HG03045 (cell line): ENCODE measurements at regions not wholly inside any gene's neighbourhood (a gene's known extent, or its start where the extent isn't known, plus 50 kb on each side); places are given as distances from the start of the nearest gene placed in this dataset.
"Not testable (repeated sequence)": the region's sequence is repeated elsewhere in the genome, so short reads cannot be mapped to it uniquely, and the experiment has no call there.

Experiments
- ATAC-seq: cut with Tn5 transposase; IDR thresholded peaks from one replicate; pipeline ENCODE4 v1.9.1; 2021; ENCODE audit warnings: mild to moderate bottlenecking, moderate library complexity; ENCODE audit not compliant: unreplicated experiment

DNA sequence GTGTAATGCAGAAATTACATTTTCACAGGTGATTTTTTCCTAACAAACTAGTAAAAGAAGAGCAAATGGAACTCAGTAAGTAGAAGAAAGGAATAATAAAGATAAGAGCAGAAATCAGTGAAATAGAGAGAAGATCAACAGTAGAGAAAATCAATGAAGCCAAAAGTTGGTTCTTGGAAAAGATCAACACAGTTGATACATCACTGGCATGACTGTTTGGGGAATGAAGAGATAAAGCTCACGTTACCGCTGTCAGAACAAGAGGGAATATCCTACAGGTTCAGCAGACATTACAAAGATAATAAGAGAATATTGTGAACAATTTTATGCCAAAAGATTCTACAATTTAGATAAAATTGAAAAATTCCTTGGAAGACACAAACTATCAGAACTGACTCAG is 146.4 kb downstream of the ACTR3B start:
- no peak for ATAC-seq

DNA sequence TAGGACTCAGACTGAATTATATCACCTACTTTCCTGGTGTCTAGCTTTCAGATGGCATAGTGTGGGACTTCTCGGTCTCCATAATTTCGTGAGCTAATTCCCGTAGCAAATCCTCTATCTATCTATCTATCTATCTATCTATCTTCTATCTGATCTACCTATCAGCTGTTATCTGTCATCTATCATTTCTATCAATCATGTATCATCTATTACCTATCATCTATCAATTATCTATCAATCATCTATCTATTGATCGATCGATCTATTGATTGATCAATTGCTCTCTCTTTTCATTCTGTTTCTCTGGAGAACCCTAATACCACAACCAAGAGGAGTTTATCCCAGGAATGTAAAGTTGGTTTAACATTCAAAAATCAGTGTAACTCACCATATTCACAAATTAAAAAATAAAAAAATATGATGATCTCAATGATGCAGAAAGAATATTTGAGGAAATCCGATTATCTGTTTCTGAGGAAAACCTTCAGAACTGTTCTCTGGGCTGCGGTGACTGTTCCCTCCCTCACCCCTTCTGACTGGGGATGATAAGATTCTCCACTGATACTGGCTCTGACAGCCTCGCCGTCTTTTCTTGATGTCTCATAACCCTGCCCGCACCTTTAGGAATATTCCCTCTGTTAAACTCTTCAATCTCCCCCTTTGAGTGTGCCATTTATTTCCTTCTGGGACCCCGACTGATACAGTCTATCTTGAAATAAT is 147.7 kb downstream of the ACTR3B start:
- ATAC-seq: no peak

DNA sequence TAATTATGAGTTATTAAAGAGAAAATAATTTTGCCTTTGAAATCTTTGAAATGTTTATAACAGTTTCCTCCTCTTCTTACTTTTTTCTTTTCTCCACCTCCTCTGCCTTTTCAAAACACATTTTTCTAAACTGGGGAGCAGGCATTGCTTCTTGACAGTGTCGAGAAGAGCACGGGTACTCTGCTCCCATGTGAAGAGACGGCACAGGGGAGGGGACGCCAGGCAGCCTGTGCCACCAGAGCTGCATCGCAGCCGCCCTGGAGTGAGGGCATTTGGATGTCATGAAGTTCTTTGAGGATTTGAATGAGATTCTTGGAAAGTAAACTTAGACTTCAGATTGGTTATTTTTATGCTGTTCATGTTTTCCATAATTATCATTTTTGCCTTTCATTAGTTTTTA is 149.7 kb downstream of the ACTR3B start:
- no peak for ATAC-seq

DNA sequence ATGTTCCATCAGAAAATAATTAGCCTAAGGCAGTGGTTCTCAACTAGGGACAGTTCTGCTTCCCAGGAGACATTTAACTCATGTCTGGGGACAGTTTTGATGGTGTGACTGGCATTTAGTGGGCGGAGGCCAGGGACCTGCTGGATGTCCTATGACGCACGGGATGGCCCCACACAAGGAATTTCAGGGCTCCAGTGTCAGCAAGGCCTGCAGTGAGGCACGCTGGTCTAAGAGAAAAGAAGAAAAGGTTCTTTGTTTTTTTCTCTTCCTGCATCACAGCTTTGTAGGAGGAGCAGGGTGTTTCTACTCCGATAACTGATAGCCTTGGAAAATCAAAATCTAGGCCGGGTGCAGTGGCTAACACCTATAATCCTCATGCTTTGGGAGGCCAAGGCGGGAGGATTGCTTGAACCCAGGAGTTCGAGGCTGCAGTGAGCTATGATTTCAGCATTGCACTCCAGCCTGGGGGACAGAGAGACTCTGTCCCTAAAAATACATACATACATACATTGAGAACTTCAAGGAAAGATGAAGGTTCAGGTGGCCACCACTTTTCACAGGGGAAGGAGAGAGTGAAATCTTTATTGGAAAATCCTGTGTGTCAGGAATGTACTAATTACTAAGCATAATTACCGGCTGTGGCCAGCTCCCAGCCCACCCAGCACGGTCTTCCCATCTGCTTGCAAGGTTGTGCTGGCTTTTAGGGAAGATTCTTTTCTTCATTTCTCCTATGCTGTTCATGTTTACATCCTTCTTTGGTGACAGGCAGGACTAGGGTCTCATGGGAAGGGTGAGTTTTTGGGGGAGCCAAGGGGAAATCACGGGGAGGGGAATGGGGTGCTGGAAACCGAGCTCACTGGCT is 150.4 kb downstream of the ACTR3B start:
- ATAC-seq: no peak

DNA sequence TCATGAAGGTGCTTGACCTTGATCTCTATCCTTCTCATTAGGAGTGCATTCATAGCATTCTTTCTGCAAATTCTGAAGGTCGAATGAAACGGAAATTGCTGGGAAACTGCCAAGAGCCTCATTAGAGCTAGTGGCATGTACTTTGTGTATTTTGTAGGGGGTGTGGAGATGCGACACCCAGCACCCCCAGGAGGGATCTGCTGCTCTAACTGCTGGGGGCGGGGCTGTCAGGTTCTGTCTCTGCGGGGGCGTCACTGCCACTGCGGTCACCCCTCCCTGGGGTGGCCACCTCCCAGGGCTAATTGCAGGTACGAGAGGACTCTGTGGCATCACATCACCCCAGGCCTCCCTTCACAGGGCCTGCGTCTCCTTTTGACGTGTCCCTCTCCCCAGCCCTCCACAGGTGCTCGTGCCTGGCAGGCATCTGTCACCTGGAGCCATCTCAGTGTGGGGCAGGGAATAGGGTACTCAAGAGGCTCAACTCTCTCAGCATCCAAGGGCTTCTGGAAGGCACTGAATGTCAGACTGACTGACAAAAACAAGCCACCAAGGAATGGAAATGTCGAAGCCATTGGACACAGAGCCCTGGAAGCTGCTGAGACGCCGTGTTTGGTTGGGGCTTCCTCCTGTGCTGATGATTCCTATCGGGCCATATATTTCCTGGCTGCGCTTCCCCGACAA is 151.1 kb downstream of the ACTR3B start:
- no peak for ATAC-seq

DNA sequence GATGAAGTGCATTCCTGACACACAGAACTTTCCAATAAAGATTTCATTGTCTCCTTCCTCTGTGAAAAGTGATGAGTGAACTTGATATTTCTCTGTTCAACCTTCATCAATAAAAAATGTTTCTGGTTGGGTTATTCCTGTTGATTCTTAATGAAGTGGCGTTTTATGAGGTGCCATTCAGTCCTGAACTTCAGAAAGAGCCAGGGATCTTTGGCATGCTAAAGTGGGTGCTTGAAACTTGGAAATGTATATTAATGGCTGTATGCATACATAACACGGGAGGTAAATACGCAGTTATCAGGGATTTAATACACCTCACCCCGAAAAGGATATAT is 151.6 kb downstream of the ACTR3B start:
- no peak for ATAC-seq

DNA sequence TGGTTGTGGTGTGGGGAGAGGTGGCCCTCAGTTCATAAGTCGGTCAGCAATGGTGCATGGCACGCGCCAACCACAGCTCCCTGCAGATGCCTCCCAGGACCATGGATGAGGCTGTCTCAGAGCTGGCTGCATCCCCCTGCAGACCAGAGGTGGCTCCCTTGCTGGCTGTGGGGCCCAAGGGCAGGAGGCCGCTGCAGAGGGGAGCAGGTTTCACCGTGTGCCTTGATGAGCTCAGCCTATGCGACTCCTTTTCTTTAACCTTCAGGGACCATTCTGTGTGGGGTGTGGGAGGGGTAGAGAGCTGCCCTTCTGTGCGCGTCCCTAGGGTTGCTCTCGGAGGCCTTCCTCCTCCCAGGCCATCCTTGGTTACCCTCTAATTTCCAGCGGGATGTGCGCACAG is 152.4 kb downstream of the ACTR3B start:
- no peak for ATAC-seq

DNA sequence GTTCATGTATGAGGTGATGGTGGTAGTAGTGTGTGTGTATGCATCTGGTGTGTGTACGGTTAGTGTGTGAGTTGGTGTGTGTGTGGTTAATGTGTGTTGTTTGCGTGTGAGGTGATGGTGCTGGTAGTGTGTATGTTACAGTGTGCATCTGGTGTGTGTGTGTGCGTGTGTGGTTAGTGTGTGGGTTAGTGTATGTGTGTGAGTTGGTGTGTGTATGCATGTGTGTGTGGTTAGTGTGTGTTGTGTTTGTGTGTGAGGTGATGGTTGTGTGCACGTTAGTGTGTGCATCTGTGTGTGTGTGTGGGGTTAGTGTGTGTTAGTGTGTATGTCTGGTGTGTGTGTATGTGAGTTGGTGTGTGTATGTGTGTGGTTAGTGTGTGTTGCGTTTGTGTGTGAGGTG is 153.0 kb downstream of the ACTR3B start:
- ATAC-seq: no peak

DNA sequence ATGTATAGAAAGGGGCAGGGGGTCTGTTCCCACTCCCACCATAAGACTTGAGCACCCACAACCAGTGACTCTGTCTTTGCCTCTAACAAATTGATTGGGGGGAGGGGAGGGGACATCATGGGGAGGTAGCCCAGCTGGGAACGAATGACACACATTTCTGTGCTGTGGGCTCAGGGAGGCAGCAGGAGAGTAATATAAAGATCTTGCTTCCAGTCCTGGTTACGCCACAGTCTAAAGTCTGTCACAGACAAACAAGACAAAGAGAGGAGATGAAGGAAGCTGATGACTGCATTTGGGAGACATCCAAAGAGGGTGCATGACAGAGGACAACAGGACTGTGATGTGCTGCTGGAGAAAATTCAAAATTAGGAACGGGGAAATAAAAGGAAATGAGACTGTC is 153.9 kb downstream of the ACTR3B start:
- ATAC-seq: no peak

DNA sequence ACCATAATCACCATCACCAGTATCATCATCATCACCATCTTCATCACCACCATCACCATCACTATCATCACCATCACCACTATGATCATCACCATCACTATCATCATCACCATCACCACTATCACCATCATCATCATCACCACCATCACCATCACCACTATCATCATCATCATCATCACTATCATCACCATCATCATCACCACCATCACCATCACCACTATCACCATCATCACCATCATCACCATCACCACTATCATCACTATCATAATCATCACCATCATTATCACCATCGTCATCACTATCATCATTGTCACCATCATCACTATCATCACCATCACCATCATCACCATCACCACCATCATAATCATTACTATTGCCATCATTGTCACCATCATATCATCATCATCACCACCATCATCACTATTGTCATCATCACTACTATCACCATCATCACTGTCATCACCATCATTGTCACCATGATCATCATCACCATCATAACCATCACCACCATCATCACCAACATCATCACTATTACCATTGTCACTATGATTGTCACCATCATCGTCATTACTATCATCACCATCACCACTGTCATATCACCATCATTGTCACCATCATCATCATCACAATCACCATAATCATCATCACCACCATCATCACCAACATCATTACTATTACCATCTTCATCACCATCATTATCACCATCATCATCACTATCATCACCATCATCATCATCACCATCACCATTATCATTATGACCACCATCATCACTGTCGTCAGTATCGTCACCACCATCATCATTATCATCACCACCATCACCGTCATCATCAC is 154.7 kb downstream of the ACTR3B start:
- no peak for ATAC-seq

DNA sequence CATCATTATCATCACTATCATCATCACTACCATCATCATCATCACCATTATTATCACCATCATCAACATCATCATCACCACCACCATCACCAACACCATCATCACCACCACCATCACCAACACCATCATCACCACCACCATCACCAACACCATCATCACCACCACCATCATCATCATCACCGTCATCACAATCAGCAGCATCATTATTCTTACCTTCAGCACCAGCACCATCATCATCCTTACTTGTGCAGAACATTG is 155.2 kb downstream of the ACTR3B start:
- ATAC-seq: not testable (repeated sequence)

DNA sequence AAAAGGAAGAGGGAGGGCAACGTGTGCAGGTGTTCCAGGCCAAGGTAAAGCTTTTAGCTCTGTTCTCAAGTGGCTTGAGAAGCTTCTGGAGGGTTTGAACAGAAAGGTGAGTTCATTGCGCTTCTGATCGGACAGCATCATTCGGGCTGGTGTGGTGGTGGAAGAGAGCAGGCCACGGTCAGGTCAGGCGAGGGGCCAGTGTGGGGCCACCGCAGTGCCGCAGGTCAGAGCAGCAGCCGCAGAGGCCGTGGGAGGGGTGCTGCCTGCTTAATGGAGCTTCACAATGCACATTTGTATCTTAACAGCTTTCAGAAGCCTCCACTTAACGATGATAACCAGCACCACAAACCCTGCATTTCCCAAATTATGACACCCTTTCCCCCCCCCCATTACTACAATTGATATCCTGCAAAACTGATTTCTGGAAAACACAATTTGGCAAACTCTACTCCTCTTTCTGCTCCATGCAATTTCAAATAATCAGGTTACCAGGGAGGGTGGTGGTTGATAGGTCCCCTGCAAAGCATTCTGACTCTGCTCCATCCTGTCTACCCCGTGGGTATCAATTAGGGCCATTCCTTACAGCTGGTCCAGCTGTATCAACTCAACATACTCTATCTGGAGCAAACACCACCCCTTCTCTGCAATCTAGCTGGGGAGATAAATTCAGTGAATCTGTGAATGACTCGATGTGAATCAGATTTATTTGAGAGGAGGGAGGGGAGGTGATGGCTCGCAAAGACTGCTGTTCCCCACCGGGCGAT is 162.9 kb downstream of the ACTR3B start:
- no peak for ATAC-seq

DNA sequence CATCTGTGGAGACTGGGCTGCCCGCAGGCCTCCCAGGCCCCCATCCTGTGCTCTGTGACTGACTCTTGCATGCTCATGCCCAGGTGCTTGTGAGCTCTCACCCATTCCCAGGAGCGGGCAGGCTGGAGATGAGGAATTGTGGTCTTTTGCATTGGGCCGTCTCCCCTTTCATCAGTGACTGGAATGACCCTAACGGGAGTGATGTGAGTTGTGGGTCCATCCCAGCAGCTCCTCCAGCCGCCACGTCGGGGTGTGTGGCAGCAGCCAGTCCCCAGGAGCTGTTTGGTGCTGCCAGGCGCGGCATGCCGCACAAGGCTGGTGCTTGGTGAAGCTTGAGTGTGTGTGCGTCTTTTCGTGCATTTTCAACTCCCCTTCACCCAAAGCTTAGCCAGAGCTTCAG is 164.2 kb downstream of the ACTR3B start:
- ATAC-seq: no peak

DNA sequence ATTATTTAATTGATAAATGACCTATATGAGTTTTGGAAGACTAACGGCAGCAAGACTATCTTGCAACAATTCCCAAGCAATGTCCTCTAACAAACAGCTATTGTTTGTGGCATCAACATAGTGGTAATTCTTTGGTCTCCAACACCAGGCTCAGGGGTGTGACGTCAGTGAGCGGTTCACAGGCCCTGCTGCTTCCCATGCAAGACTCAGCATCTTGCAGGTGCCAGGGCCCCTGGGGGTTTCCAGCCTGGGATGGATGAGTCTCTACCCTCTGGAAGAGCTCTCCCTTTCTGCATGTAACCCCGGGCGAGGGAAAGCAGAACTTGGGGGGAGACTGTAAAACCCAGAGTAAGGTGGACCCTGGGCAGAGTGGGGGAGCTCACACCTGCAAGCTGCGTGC is 164.7 kb downstream of the ACTR3B start:
- ATAC-seq: no peak

DNA sequence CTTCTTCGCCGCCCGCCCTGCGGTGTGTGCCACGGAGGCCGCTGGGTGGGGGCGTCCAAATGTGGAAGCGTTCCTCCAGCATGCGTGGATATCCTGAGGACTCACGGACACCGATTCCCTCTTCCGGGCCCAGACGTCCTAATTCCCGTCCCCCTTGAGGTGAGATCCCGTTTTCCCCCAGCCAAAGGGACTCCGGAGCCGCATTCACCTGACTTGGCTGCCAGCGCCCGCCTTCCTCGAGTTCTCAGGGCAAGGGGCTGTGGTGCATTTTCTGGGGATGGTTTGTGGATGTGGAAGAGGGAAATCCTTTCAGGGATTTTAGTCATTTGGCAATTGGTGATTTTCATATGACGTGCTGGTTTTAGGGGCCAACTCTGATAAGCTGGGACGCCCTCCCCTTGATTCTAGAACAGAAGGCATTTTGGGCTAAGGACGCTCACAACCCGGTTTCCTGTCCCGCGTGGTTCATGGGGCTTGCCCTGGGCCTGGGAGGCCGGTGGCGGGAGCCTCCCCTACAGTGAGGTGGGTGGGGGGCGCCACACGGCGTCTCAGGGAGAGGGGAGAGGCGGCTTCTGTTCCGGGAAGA is 165.4 kb downstream of the ACTR3B start:
- ATAC-seq: no peak

DNA sequence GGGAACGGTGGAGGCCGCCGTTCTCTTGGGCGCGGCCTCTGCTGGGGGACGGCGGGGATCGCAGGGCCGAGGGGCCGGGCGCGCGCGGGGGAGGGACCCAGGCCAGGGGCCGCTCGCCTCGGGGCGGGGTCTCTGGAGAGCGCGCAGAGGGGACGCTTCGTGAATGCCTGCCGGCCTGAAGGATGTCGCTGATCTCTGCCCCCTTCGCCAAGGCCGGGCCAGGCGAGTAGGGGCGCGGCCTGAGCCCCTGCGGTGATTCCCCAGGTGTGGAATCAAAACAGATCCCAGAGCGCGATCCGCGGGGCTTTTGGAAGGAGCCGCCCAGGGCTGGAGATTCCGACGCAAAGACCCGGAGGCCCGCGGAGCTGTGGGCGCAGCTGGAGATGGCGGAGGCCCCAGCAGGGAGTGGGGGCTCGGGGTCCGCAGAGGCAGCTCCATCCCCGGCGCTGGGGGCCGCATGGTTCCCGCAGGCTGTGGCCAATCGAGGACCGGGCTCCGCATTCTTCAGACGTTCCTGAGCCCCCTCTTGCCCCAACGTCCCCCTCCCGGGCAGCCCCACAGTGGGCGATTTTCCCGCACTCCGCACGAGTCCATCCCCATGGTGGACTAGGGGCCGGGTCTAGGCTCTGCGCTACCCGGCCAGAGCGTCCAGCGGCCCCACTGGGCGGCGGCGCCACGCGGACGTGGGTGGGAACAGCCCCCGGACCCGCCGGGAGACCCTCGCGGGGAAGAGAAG is 166.0 kb downstream of the ACTR3B start:
- ATAC-seq: no peak

DNA sequence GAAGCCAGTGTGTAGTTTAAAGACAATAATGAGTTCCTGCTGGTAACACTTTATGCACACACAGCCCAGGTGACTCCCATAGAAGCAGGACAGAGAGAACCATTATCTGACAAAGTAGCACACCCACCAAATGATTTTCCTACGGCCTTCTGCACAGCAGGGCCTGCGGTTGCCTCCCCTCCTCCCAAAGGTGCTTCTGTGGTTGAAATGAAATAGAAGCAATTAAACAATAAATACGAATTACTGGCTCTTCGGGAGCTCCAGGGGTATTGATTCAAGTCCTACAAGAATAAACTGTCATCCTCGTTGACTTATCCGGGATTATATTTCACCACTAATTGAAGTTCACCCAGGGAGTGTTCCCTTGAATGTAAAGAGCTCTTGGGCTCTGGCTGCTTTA is 172.1 kb downstream of the ACTR3B start:
- no peak for ATAC-seq

DNA sequence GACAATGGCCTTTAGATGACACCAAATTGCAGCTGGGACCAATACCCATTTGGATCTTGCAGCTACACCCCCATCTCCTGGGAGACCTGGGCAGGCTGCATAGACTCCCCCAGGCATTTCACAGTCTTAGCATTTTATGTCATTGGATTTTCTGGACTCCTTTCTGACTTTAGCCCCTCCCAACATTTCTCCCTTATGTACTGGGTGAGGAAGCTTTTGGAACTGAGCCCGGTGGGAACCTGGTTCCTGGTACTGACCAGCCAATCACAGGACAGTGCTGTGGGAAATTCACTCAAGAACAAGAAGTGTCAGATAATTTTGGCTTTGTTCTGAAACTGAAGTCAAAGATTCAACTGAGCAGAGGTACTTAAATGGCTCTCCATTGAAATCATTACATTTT is 177.7 kb downstream of the ACTR3B start:
- ATAC-seq: no peak

DNA sequence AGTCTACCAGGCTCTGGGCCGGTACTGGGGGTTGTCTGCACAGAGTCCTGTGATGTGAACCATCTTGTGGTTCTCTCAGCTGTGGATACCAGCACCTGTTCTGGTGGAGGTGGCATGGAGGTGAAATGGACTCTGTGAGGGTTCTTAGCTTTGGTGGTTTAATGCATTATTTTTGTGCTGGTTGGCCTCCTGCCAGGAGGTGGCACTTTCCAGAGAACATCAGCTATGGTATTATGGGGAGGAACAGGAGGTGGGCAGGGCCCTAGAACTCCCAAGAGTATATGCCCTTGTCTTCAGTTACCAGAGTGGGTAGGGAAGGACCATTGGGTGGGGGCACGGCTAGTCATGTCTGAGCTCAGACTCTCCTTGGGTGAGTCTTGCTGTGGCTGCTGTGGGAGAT is 187.1 kb downstream of the ACTR3B start:
- ATAC-seq: not testable (repeated sequence)

DNA sequence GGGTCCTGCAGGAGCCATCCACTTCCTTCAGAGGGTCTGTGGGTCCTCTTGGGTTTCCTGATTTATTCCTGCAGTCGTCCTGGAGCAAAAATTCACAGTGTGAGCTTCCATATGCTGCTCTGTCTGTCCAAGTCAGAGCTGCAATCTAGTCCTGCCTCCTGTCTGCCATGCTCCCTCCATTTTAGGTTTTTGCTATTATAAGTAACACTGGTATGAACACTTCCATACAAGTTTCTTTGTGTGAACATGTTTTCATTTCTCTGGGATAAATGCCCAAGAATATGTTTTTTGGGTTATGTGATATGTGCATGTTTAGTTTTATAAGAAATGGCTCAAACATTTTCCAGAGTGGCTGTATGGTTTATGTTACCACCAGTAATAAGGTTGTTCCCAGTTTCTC is 188.1 kb downstream of the ACTR3B start:
- ATAC-seq: no peak
